ENCODE measurements at regions not wholly inside any gene's neighbourhood (a gene's known extent, or its start where the extent isn't known, plus 50 kb on each side); places are given as distances from the start of the nearest gene placed in this dataset.
"Not testable (repeated sequence)": the region's sequence is repeated elsewhere in the genome, so short reads cannot be mapped to it uniquely, and the experiment has no call there.

- no peaks in the 10 kb centered on the region for H3K79me2 ChIP-seq
- H3K9ac ChIP-seq, result no peak overlapping the region
- no peak overlapping the region for H3K4me3 ChIP-seq (ENCODE audit: low read depth, low read length)
- TF ChIP-seq CTCF (IDR thresholded peaks at IDR 0.05), result no peak
- no peaks in the 10 kb centered on the region for H3K9me3 ChIP-seq (ENCODE audit: control insufficient read depth, low read length)
- H3K4me1 ChIP-seq, result no peaks in the 10 kb centered on the region
- H2AFZ ChIP-seq, result no peak overlapping the region
- H3K27me3 ChIP-seq (ENCODE audit: control insufficient read depth, insufficient read depth, low read length), result no peaks in the 10 kb centered on the region
- no peak overlapping the region for H3K4me2 ChIP-seq (ENCODE audit: low read length)
- H3K27ac ChIP-seq, result no peak overlapping the region
- no peaks in the 10 kb centered on the region for H3K36me3 ChIP-seq (ENCODE audit: control insufficient read depth, insufficient read depth, low read length)
Observed at GRCh38 chr2:123839326-123839725, 185.8 kb upstream of the CNTNAP5 start.

GRCh38 chr2:123840016-123840415, 185.1 kb upstream of the CNTNAP5 start:
- Histone ChIP-seq H3K9ac (no peak overlapping the region), H3K9me3 (ENCODE audit: control insufficient read depth, low read length) (no peaks in the 10 kb centered on the region), H3K4me1 (no peaks in the 10 kb centered on the region), H3K27ac (no peak overlapping the region), H3K4me2 (ENCODE audit: low read length) (no peak overlapping the region), H2AFZ (no peak overlapping the region), H3K36me3 (ENCODE audit: control insufficient read depth, insufficient read depth, low read length) (no peaks in the 10 kb centered on the region), H3K27me3 (ENCODE audit: control insufficient read depth, insufficient read depth, low read length) (no peaks in the 10 kb centered on the region), H3K79me2 (no peaks in the 10 kb centered on the region), H3K4me3 (ENCODE audit: low read depth, low read length) (no peak overlapping the region)
- TF ChIP-seq CTCF (IDR thresholded peaks at IDR 0.05), result no peak

- H3K27ac ChIP-seq, result no peak overlapping the region
Observed at GRCh38 chr2:123840574-123840973, 184.5 kb upstream of the CNTNAP5 start.

GRCh38 chr2:123851281-123851680, 173.8 kb upstream of the CNTNAP5 start:
- Histone ChIP-seq H2AFZ (no peak overlapping the region), H3K9ac (no peak overlapping the region), H3K79me2 (no peaks in the 10 kb centered on the region), H3K4me3 (ENCODE audit: low read depth, low read length) (no peak overlapping the region), H3K9me3 (ENCODE audit: control insufficient read depth, low read length) (peaks cover 4% of the 10 kb centered on the region), H3K27ac (no peak overlapping the region), H3K27me3 (ENCODE audit: control insufficient read depth, insufficient read depth, low read length) (no peaks in the 10 kb centered on the region), H3K4me2 (ENCODE audit: low read length) (no peak overlapping the region), H3K4me1 (no peaks in the 10 kb centered on the region), H3K36me3 (ENCODE audit: control insufficient read depth, insufficient read depth, low read length) (no peaks in the 10 kb centered on the region)
- TF ChIP-seq CTCF (IDR thresholded peaks at IDR 0.05), result no peak

More at GRCh38 chr2:123840574-123840973, 184.5 kb upstream of the CNTNAP5 start:
- H3K9ac ChIP-seq, result no peak overlapping the region
- no peaks in the 10 kb centered on the region for H3K36me3 ChIP-seq (ENCODE audit: control insufficient read depth, insufficient read depth, low read length)
- no peak overlapping the region for H3K4me3 ChIP-seq (ENCODE audit: low read depth, low read length)
- no peaks in the 10 kb centered on the region for H3K79me2 ChIP-seq
- H3K4me1 ChIP-seq, result no peaks in the 10 kb centered on the region
- no peaks in the 10 kb centered on the region for H3K27me3 ChIP-seq (ENCODE audit: control insufficient read depth, insufficient read depth, low read length)
- H3K9me3 ChIP-seq (ENCODE audit: control insufficient read depth, low read length), result no peaks in the 10 kb centered on the region
- H2AFZ ChIP-seq, result no peak overlapping the region
- H3K4me2 ChIP-seq (ENCODE audit: low read length), result no peak overlapping the region
- TF ChIP-seq CTCF (IDR thresholded peaks at IDR 0.05), result no peak

GRCh38 chr2:123853161-123853560, 171.9 kb upstream of the CNTNAP5 start:
- H2AFZ ChIP-seq, result no peak overlapping the region
- no peaks in the 10 kb centered on the region for H3K27me3 ChIP-seq (ENCODE audit: control insufficient read depth, insufficient read depth, low read length)
- TF ChIP-seq CTCF (IDR thresholded peaks at IDR 0.05), result no peak
- no peak overlapping the region for H3K4me2 ChIP-seq (ENCODE audit: low read length)
- peaks cover 4% of the 10 kb centered on the region for H3K9me3 ChIP-seq (ENCODE audit: control insufficient read depth, low read length)
- H3K36me3 ChIP-seq (ENCODE audit: control insufficient read depth, insufficient read depth, low read length), result no peaks in the 10 kb centered on the region
- H3K27ac ChIP-seq, result no peak overlapping the region
- no peaks in the 10 kb centered on the region for H3K79me2 ChIP-seq
- H3K4me3 ChIP-seq (ENCODE audit: low read depth, low read length), result no peak overlapping the region
- H3K9ac ChIP-seq, result no peak overlapping the region
- H3K4me1 ChIP-seq, result no peaks in the 10 kb centered on the region

DNA sequence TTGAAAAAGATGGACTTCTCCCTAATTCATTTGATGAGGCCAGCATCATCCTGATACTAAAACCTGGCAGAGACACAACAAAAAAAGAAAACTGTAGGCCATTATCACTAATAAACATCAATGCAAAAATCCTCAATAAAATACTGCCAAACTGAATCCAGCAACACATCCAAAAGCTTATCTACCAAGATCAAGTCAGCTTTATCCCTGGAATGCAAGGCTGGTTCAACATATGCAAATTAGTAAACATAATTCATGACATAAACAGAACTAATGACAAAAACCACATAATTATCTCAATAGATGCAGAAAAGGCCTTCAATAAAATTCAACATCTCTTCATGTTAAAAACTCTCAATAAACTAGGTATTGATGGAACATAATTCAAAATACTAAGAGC, 166.1 kb upstream of the CNTNAP5 start:
- H3K4me1 ChIP-seq; H3K79me2 ChIP-seq; H2AFZ ChIP-seq; H3K4me3 ChIP-seq (ENCODE audit: low read depth, low read length); H3K4me2 ChIP-seq (ENCODE audit: low read length); H3K9ac ChIP-seq; H3K9me3 ChIP-seq (ENCODE audit: control insufficient read depth, low read length); H3K27me3 ChIP-seq (ENCODE audit: control insufficient read depth, insufficient read depth, low read length); H3K36me3 ChIP-seq (ENCODE audit: control insufficient read depth, insufficient read depth, low read length); H3K27ac ChIP-seq: not testable (repeated sequence)

Measured in parathyroid adenoma (tissue), 2 donors.